ENCODE measurements at regions not wholly inside any gene's neighbourhood (a gene's known extent, or its start where the extent isn't known, plus 50 kb on each side); places are given as distances from the start of the nearest gene placed in this dataset.

- Histone ChIP-seq H3K27me3 (replicated peaks) (no peaks in the 10 kb centered on the region), H3K27ac (no peak overlapping the region), H3K4me1 (replicated peaks) (peaks cover 14% of the 10 kb centered on the region), H3K9me3 (replicated peaks) (no peaks in the 10 kb centered on the region), H3K36me3 (no peaks in the 10 kb centered on the region), H3K4me3 (no peak overlapping the region)
- DNase-seq (ENCODE audit: low read depth in 1 of 2, low spot score in 2 of 2), result no peak
Observed at GRCh38 chr13:44887515-44887914, 101.8 kb downstream of the NUFIP1 start.

DNA sequence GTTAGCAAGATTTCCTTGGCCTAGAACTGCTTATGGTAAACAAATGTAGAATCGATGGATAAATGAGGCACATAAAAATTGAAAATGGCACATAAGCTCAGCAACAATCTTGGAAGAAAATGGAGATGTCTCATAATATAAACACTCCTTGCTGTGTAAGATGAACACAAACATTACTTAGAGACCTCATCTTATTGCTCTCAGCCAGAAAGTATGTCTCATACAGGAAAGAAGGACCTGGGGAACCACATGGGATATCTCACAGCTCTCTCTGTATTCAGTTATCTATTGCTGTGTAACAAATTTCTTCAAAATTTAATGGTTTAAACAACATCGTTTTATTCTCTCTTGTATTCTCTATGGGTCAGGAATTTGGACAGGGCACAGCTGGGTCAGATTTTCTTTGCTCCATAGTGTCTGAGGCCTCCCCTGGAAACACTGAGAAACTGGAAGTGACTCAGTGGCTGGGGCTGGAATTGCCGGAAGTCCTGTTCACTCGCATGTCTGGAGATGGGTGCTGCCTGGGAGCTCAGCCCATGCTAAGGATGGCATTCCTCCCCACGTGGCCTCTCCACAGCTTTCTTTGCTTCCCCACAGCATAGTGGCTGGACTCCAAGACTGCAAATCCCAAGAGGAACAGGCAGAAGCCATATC, 105.1 kb downstream of the NUFIP1 start:
- H3K4me3 ChIP-seq, result no peak overlapping the region
- no peaks in the 10 kb centered on the region for H3K27me3 ChIP-seq (replicated peaks)
- H3K36me3 ChIP-seq, result no peaks in the 10 kb centered on the region
- H3K4me1 ChIP-seq (replicated peaks), result peaks cover 14% of the 10 kb centered on the region
- H3K9me3 ChIP-seq (replicated peaks), result no peaks in the 10 kb centered on the region
- H3K27ac ChIP-seq, result peak overlapping the region; percentile 41
- peak; percentile 63 to 68 for DNase-seq (ENCODE audit: low read depth in 1 of 2, low spot score in 2 of 2)

- Histone ChIP-seq H3K27me3 (replicated peaks) (no peaks in the 10 kb centered on the region), H3K9me3 (replicated peaks) (no peaks in the 10 kb centered on the region), H3K27ac (no peak overlapping the region), H3K36me3 (no peaks in the 10 kb centered on the region), H3K4me1 (replicated peaks) (peaks cover 17% of the 10 kb centered on the region), H3K4me3 (no peak overlapping the region)
- DNase-seq (ENCODE audit: low read depth in 1 of 2, low spot score in 2 of 2), result peak in 1 of 2 experiments; percentile 23
Observed at GRCh38 chr13:44879452-44880058, 109.7 kb downstream of the NUFIP1 start.

GRCh38 chr13:44876782-44877324, 112.4 kb downstream of the NUFIP1 start:
- H3K27ac ChIP-seq, result no peak overlapping the region
- H3K9me3 ChIP-seq (replicated peaks), result no peaks in the 10 kb centered on the region
- no peak overlapping the region for H3K4me3 ChIP-seq
- peaks cover 7% of the 10 kb centered on the region for H3K4me1 ChIP-seq (replicated peaks)
- H3K36me3 ChIP-seq, result no peaks in the 10 kb centered on the region
- H3K27me3 ChIP-seq (replicated peaks), result no peaks in the 10 kb centered on the region
- DNase-seq (ENCODE audit: low read depth in 1 of 2, low spot score in 2 of 2), result no peak

- no peaks in the 10 kb centered on the region for H3K27me3 ChIP-seq (replicated peaks)
- no peak overlapping the region for H3K4me3 ChIP-seq
- no peak overlapping the region for H3K27ac ChIP-seq
- H3K4me1 ChIP-seq (replicated peaks), result peaks cover 7% of the 10 kb centered on the region
- DNase-seq (ENCODE audit: low read depth in 1 of 2, low spot score in 2 of 2), result no peak
- no peaks in the 10 kb centered on the region for H3K9me3 ChIP-seq (replicated peaks)
- H3K36me3 ChIP-seq, result no peaks in the 10 kb centered on the region
Observed at GRCh38 chr13:44874886-44875630, 114.2 kb downstream of the NUFIP1 start.

GRCh38 chr13:44874176-44874575, 115.1 kb downstream of the NUFIP1 start:
- Histone ChIP-seq H3K36me3 (no peaks in the 10 kb centered on the region), H3K9me3 (replicated peaks) (no peaks in the 10 kb centered on the region), H3K4me3 (no peak overlapping the region), H3K4me1 (replicated peaks) (peaks cover 7% of the 10 kb centered on the region), H3K27me3 (replicated peaks) (no peaks in the 10 kb centered on the region), H3K27ac (no peak overlapping the region)
- DNase-seq (ENCODE audit: low read depth in 1 of 2, low spot score in 2 of 2), result no peak

DNA sequence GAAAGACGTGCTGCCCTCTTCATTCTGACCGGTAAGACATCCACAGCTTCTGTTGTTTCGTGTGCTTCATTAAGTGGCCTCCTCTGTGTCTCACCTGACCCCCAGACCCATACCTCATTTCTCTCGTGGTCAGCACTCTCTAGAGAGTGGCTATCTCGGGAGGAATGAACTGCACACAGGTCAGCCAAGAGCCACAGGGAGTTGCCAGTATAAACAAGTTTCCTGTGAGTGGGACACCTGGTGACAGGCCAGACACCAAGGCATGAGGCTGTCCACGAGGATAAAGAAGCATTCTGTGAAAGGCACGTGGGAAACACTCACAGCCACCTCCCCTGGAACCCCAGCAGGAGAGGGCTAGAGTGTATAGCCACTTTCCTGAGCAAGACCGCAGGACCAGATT, 115.8 kb downstream of the NUFIP1 start:
- Histone ChIP-seq H3K4me1 (replicated peaks) (peaks cover 7% of the 10 kb centered on the region), H3K9me3 (replicated peaks) (no peaks in the 10 kb centered on the region), H3K27ac (no peak overlapping the region), H3K27me3 (replicated peaks) (no peaks in the 10 kb centered on the region), H3K36me3 (no peaks in the 10 kb centered on the region), H3K4me3 (no peak overlapping the region)
- no peak for DNase-seq (ENCODE audit: low read depth in 1 of 2, low spot score in 2 of 2)

DNA sequence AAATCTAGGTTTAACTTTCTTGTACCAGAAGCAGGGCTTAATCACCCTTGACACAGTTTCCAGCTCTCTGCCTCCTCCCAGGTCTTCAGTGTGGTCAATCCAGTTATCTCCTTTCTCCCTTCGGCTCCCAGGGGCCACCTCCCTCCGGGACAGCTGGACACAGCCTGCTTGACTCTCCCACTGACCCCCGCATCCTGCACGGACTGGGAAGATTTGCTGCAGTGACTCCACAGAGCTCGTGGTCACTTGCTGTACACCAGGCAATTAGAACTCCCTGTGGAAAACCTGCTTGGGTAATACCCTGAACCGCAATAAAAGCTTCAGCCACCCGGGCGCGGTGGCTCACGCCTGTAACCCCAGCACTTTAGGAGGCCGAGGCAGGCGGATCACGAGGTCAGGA, 116.5 kb downstream of the NUFIP1 start:
- no peaks in the 10 kb centered on the region for H3K9me3 ChIP-seq (replicated peaks)
- no peaks in the 10 kb centered on the region for H3K27me3 ChIP-seq (replicated peaks)
- H3K27ac ChIP-seq, result no peak overlapping the region
- no peaks in the 10 kb centered on the region for H3K36me3 ChIP-seq
- H3K4me1 ChIP-seq (replicated peaks), result peaks cover 7% of the 10 kb centered on the region
- no peak for DNase-seq (ENCODE audit: low read depth in 1 of 2, low spot score in 2 of 2)
- H3K4me3 ChIP-seq, result no peak overlapping the region

DNA sequence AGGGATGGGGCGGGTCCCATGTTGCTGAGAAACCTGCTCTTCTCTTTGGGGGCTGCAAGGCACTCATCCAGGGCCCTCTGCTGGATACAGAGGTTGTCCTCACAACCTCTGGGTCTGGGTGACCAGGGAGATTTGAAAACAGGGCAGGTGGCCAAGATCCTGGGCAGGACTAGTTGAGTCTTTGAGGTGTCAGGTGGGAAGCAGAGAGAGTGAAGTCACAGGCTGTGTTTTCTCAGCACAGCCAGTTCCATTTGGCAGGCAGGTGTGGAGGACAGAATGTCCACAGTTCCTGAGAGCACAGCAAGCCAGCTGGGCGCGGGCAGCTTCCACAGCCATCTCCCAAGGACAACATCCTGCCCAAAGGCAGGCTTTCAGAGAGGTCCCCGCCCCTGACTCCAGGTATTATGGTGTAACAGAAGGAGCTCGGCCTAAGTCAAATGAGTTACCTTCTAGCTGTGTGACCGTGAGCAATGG, 118.8 kb downstream of the NUFIP1 start:
- DNase-seq (ENCODE audit: low read depth in 1 of 2, low spot score in 2 of 2), result no peak
- Histone ChIP-seq H3K4me3 (no peak overlapping the region), H3K36me3 (no peaks in the 10 kb centered on the region)

GRCh38 chr13:44869167-44869566, 120.1 kb downstream of the NUFIP1 start:
- H3K27ac ChIP-seq, result no peak overlapping the region
- no peaks in the 10 kb centered on the region for H3K4me1 ChIP-seq (replicated peaks)
- no peaks in the 10 kb centered on the region for H3K9me3 ChIP-seq (replicated peaks)
- no peaks in the 10 kb centered on the region for H3K36me3 ChIP-seq
- H3K4me3 ChIP-seq, result no peak overlapping the region
- H3K27me3 ChIP-seq (replicated peaks), result no peaks in the 10 kb centered on the region
- DNase-seq (ENCODE audit: low read depth in 1 of 2, low spot score in 2 of 2), result no peak

More for the DNA sequence above, 118.8 kb downstream of the NUFIP1 start:
- Histone ChIP-seq H3K27ac (no peak overlapping the region), H3K27me3 (replicated peaks) (no peaks in the 10 kb centered on the region), H3K4me1 (replicated peaks) (peaks cover 7% of the 10 kb centered on the region), H3K9me3 (replicated peaks) (no peaks in the 10 kb centered on the region)

DNA sequence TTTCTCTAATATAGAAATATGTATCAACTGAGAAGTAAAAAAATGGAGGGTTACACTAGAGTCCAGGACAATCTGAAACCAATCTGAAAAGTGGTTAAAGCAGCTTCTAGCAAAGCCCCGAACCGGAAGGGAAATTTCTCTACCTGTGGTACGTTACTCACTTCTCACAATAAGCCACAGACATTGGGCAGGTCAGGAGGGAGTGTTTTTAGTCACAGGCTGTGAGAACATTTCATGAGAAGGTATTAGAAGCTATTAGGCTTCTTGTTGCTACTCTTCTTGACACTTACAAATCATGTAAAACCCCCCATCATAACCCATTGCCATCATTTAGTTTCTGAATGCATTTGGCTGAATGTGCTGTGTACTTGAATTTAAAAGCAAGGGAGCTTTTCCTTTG, 120.9 kb downstream of the NUFIP1 start:
- Histone ChIP-seq H3K27ac (no peak overlapping the region), H3K36me3 (no peaks in the 10 kb centered on the region), H3K9me3 (replicated peaks) (no peaks in the 10 kb centered on the region), H3K27me3 (replicated peaks) (no peaks in the 10 kb centered on the region), H3K4me1 (replicated peaks) (no peaks in the 10 kb centered on the region), H3K4me3 (no peak overlapping the region)
- no peak for DNase-seq (ENCODE audit: low read depth in 1 of 2, low spot score in 2 of 2)

DNA sequence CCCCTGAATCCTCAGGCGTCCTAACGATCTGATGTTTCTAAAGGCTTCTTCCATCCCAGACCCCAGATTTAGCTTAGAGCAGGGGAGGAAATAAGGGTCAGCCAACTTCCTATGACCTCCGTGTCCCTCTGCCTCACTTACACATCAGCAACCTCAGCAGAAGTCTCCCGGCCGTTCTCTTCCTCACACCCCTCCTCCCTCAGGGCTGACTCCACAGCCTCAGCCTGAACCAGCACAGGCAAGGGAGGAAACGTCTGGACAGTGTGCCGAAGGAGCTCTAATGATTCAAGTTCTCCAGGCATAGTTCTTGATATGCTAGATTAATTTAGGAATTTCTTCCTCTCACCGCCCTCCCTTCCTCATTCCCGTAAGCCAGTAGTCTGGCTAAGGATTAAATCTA, 121.4 kb downstream of the NUFIP1 start:
- no peaks in the 10 kb centered on the region for H3K27me3 ChIP-seq (replicated peaks)
- H3K4me1 ChIP-seq (replicated peaks), result no peaks in the 10 kb centered on the region
- no peak for DNase-seq (ENCODE audit: low read depth in 1 of 2, low spot score in 2 of 2)
- no peak overlapping the region for H3K27ac ChIP-seq
- H3K9me3 ChIP-seq (replicated peaks), result no peaks in the 10 kb centered on the region
- H3K4me3 ChIP-seq, result no peak overlapping the region
- no peaks in the 10 kb centered on the region for H3K36me3 ChIP-seq

DNA sequence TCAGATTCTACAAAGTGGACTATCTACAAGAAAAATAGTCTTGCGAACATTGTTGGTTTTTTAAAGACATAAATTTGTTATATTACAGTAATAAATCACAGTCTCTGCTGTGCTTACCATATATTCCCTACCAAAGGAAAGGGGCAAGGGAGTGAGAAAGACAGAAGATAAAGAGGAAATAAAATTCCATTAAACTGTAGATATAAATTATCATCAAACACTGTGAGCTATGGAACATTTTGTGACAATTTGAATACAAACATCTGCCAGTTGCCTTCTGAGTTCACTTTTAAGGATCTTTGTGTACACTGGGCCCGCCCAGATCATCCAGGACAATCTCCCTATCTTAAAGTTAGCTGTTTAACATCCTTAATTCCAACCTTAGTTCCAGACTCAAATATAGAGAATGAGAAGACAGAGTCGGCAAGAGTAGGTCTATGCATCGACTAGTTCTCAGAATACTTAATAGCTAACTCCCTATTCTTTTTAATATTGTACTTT, 122.8 kb downstream of the NUFIP1 start:
- no peak overlapping the region for H3K27ac ChIP-seq

More for the DNA sequence above, 122.8 kb downstream of the NUFIP1 start:
- Histone ChIP-seq H3K36me3 (no peaks in the 10 kb centered on the region), H3K27me3 (replicated peaks) (no peaks in the 10 kb centered on the region), H3K9me3 (replicated peaks) (no peaks in the 10 kb centered on the region), H3K4me1 (replicated peaks) (no peaks in the 10 kb centered on the region), H3K4me3 (no peak overlapping the region)
- no peak for DNase-seq (ENCODE audit: low read depth in 1 of 2, low spot score in 2 of 2)
